HG02973 (cell line): ENCODE measurements at regions not wholly inside any gene's neighbourhood (a gene's known extent, or its start where the extent isn't known, plus 50 kb on each side); places are given as distances from the start of the nearest gene placed in this dataset.
A peak's percentile ranks its signal among the peaks of the same experiment; 100 is the strongest.

ENCODE experiments used
- ATAC-seq: cut with Tn5 transposase; IDR thresholded peaks from one replicate; pipeline ENCODE4 v1.9.1; 2021; ENCODE audit warnings: moderate library complexity; ENCODE audit not compliant: unreplicated experiment

- no peak for ATAC-seq
Measured at GRCh38 chr6:122524056-122524455, 52.4 kb upstream of the SERINC1 start.

GRCh38 chr6:122530440-122531046 is 58.9 kb upstream of the SERINC1 start:
- ATAC-seq, result peak; percentile 94

GRCh38 chr6:122548281-122548680 is 61.9 kb upstream of the PKIB start:
- ATAC-seq, result no peak

GRCh38 chr6:122548820-122549219 is 61.4 kb upstream of the PKIB start:
- no peak for ATAC-seq

- ATAC-seq, result no peak
Measured at GRCh38 chr6:122553697-122554096, 56.5 kb upstream of the PKIB start.

GRCh38 chr6:122555561-122555960 is 54.6 kb upstream of the PKIB start:
- no peak for ATAC-seq

- ATAC-seq, result no peak
Measured at GRCh38 chr6:122558080-122558479, 52.1 kb upstream of the PKIB start.
